SU-DHL-6 (cell line): ENCODE measurements at regions not wholly inside any gene's neighbourhood (a gene's known extent, or its start where the extent isn't known, plus 50 kb on each side); places are given as distances from the start of the nearest gene placed in this dataset.

ENCODE experiments used
- EZH2phosphoT487 ChIP-seq: fragments of 200-600 bp; sonication (generic), shearing (Covaris generic); conservative IDR thresholded peaks from 2 replicates; pipeline ENCODE4 v1.6.1; 2018; ENCODE audit warnings: mild to moderate bottlenecking, antibody characterized with exemption, low read length, moderate library complexity, mixed read lengths
- TF ChIP-seq, protein P1 (sequence below): fragments of 200-600 bp; sonication (generic); IDR thresholded peaks from one replicate; pipeline ENCODE4 v1.5.1; 2017; ENCODE audit warnings: antibody characterized with exemption, mild to moderate bottlenecking, low read length, moderate library complexity; ENCODE audit not compliant: insufficient read depth, poor library complexity, severe bottlenecking

DNA sequence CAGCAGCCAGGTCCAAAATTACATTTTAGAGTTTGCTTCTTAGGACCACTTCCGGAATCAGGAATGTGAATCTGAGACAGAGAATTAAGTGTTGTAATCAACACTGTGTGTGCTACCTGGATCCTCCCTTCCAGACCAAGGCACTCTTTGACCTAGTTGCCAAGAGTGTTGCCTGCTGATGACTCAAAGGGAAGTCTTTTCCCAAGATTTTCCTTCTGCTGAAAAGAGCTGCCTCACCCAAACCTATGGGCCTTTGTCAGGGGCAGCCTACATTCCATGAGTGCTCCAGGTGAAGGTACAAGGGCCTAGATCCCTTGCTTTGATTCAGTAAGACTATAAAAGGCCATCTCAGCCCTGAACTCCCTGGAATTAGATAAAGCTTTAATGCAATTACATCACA is 712.5 kb upstream of the ANKRD30A start:
- TF ChIP-seq, protein P1, sequence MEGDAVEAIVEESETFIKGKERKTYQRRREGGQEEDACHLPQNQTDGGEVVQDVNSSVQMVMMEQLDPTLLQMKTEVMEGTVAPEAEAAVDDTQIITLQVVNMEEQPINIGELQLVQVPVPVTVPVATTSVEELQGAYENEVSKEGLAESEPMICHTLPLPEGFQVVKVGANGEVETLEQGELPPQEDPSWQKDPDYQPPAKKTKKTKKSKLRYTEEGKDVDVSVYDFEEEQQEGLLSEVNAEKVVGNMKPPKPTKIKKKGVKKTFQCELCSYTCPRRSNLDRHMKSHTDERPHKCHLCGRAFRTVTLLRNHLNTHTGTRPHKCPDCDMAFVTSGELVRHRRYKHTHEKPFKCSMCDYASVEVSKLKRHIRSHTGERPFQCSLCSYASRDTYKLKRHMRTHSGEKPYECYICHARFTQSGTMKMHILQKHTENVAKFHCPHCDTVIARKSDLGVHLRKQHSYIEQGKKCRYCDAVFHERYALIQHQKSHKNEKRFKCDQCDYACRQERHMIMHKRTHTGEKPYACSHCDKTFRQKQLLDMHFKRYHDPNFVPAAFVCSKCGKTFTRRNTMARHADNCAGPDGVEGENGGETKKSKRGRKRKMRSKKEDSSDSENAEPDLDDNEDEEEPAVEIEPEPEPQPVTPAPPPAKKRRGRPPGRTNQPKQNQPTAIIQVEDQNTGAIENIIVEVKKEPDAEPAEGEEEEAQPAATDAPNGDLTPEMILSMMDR = no peak
- no peak for TF ChIP-seq EZH2phosphoT487
